ENCODE measurements at regions not wholly inside any gene's neighbourhood (a gene's known extent, or its start where the extent isn't known, plus 50 kb on each side); places are given as distances from the start of the nearest gene placed in this dataset.

- intact Hi-C loops (cut with micrococcal nuclease) (no loop called here), in situ Hi-C loops (cut with MboI) (no loop called here)
- DNase-seq (ENCODE audit: extremely low read depth in 1 of 4, low spot score in 3 of 4), result no peak
- Histone ChIP-seq H3K36me3 (ENCODE audit: control insufficient read depth, insufficient read depth, low read length) (no peaks in the 10 kb centered on the region), H3K4me2 (ENCODE audit: insufficient read depth, low read length) (no peak overlapping the region), H3K9ac (ENCODE audit: insufficient read depth in 1 of 2, low read depth in 2 of 2, low read length in 2 of 2) (no peak overlapping the region), H3K79me2 (ENCODE audit: control insufficient read depth, insufficient read depth, low read length) (no peaks in the 10 kb centered on the region), H4K20me1 (replicated peaks; ENCODE audit: control insufficient read depth, insufficient read depth, low read length) (no peaks in the 10 kb centered on the region), H3K27ac (ENCODE audit: extremely low read depth, low read depth, low read length) (no peak overlapping the region), H3K4me1 (replicated peaks in 1 of 2; ENCODE audit: control insufficient read depth in 2 of 2, insufficient read depth in 2 of 2, low read length in 2 of 2) (no peaks in the 10 kb centered on the region), H3K4me3 (no peak overlapping the region), H2AFZ (ENCODE audit: low read depth, low read length) (no peak overlapping the region), H3K9me1 (ENCODE audit: control insufficient read depth, insufficient read depth, low read length) (no peaks in the 10 kb centered on the region), H3K27me3 (ENCODE audit: control insufficient read depth in 2 of 2, insufficient read depth in 2 of 2, low read length in 2 of 2) (no peaks in the 10 kb centered on the region), H3K9me3 (replicated peaks; ENCODE audit: control insufficient read depth, insufficient read depth, low read depth, low read length) (no peaks in the 10 kb centered on the region)
- no peak for ATAC-seq
- no TSS peak for BruUV-seq (replicated peaks)
- ChIA-PET POLR2A (no interaction called here), CTCF (ENCODE audit: low intra/inter-chr PET ratio) (no interaction called here)
- 0% methylated on average over 2 of the region's 2 CpGs for WGBS (ENCODE audit: insufficient coverage, low coverage, missing lambda C conversion rate)
- FAIRE-seq, result no peak
- no peak for TF ChIP-seq ZNF280B (CRISPR knock-in tag; IDR thresholded peaks at IDR 0.05)
Observed at GRCh38 chr4:100113732-100114131, 76.5 kb downstream of the DDIT4L start.

- WGBS (ENCODE audit: insufficient coverage, low coverage, missing lambda C conversion rate), result 0% methylated on average over 1 of the region's 1 CpG
- no peaks in the 10 kb centered on the region for H3K27me3 ChIP-seq (ENCODE audit: control insufficient read depth in 2 of 2, insufficient read depth in 2 of 2, low read length in 2 of 2)
- H3K4me1 ChIP-seq (replicated peaks in 1 of 2; ENCODE audit: control insufficient read depth in 2 of 2, insufficient read depth in 2 of 2, low read length in 2 of 2), result no peaks in the 10 kb centered on the region
- no peaks in the 10 kb centered on the region for H3K9me3 ChIP-seq (replicated peaks; ENCODE audit: control insufficient read depth, insufficient read depth, low read depth, low read length)
- no peaks in the 10 kb centered on the region for H3K36me3 ChIP-seq (ENCODE audit: control insufficient read depth, insufficient read depth, low read length)
- intact Hi-C loops (cut with micrococcal nuclease) (no loop called here), in situ Hi-C loops (cut with MboI) (no loop called here)
- H3K79me2 ChIP-seq (ENCODE audit: control insufficient read depth, insufficient read depth, low read length), result no peaks in the 10 kb centered on the region
- H4K20me1 ChIP-seq (replicated peaks; ENCODE audit: control insufficient read depth, insufficient read depth, low read length), result no peaks in the 10 kb centered on the region
- no peak for DNase-seq (ENCODE audit: extremely low read depth in 1 of 4, low spot score in 3 of 4)
- no peak for FAIRE-seq
- TF ChIP-seq ZNF280B (CRISPR knock-in tag; IDR thresholded peaks at IDR 0.05) (no peak), RBM34 (IDR thresholded peaks at IDR 0.05; ENCODE audit: borderline replicate concordance, insufficient read depth, low read length) (no peak), MYNN (IDR thresholded peaks at IDR 0.05) (no peak), MYNN (CRISPR knock-in tag; IDR thresholded peaks at IDR 0.05) (no peak), HDAC6 (IDR thresholded peaks at IDR 0.05; ENCODE audit: low read depth, low read length) (no peak), POLR2AphosphoS2 (IDR thresholded peaks at IDR 0.05; ENCODE audit: low read length) (no peak), ETS2 (tag; IDR thresholded peaks at IDR 0.05; ENCODE audit: borderline replicate concordance, poor library complexity, severe bottlenecking) (no peak), NCOA2 (IDR thresholded peaks at IDR 0.05; ENCODE audit: partially characterized antibody in 2 of 2) (no peak), COPS2 (conservative IDR thresholded peaks at IDR 0.05) (no peak), FIP1L1 (IDR thresholded peaks at IDR 0.05; ENCODE audit: low read depth, low read length, poor library complexity, severe bottlenecking) (no peak), KAT8 (IDR thresholded peaks at IDR 0.05; ENCODE audit: low read depth) (no peak), ZNF644 (tag; IDR thresholded peaks at IDR 0.05; ENCODE audit: low read depth) (no peak)
- BruUV-seq (replicated peaks), result no TSS peak
- CTCF ChIA-PET (ENCODE audit: low intra/inter-chr PET ratio), result no interaction called here
- no peak for ATAC-seq
- H3K4me3 ChIP-seq, result no peak overlapping the region
- POLR2A ChIA-PET, result no interaction called here
- no peak overlapping the region for H3K27ac ChIP-seq (ENCODE audit: extremely low read depth, low read depth, low read length)
- H3K9ac ChIP-seq (ENCODE audit: insufficient read depth in 1 of 2, low read depth in 2 of 2, low read length in 2 of 2), result no peak overlapping the region
- H3K4me2 ChIP-seq (ENCODE audit: insufficient read depth, low read length), result no peak overlapping the region
- no peaks in the 10 kb centered on the region for H3K9me1 ChIP-seq (ENCODE audit: control insufficient read depth, insufficient read depth, low read length)
- no peak overlapping the region for H2AFZ ChIP-seq (ENCODE audit: low read depth, low read length)
Observed at GRCh38 chr4:100113096-100113495, 77.2 kb downstream of the DDIT4L start.

Data from K562 (cell line).